Activated CD4-positive, alpha-beta memory T cell treated with anti-CD3 and anti-CD28 coated beads for 36 hours (primary cell): ENCODE measurements at regions not wholly inside any gene's neighbourhood (a gene's known extent, or its start where the extent isn't known, plus 50 kb on each side); places are given as distances from the start of the nearest gene placed in this dataset.
"Not testable (repeated sequence)": the region's sequence is repeated elsewhere in the genome, so short reads cannot be mapped to it uniquely, and the experiment has no call there.

Source experiments
- CTCF ChIA-PET: fragments of 350-600 bp; sonication (Branson Sonifier 250); formaldehyde crosslinking; loops from one replicate; lab custom pipeline; 2021; ENCODE audit warnings: antibody characterized with exemption, inconsistent platforms; lab: Charles Lee
- POLR2A ChIA-PET: fragments of 350-600 bp; sonication (Branson Sonifier 250); formaldehyde crosslinking; loops from one replicate; lab custom pipeline; 2021; ENCODE audit warnings: antibody characterized with exemption; lab: Charles Lee
- DNase-seq: peaks from one replicate; pipeline ENCODE4 v3.0.0-alpha.2; 2020
- H3K27ac Mint-ChIP-seq: one replicate; pipeline ENCODE4 v1.8.0; 2021; ENCODE audit warnings: mixed read lengths
- H3K27me3 Mint-ChIP-seq: one replicate; pipeline ENCODE4 v1.8.0; 2021; ENCODE audit warnings: mixed read lengths
- H3K36me3 Mint-ChIP-seq: one replicate; pipeline ENCODE4 v1.8.0; 2021; ENCODE audit warnings: mixed read lengths
- H3K4me1 Mint-ChIP-seq: one replicate; pipeline ENCODE4 v1.8.0; 2021; ENCODE audit warnings: low read depth, mixed read lengths
- H3K4me3 Mint-ChIP-seq: one replicate; pipeline ENCODE4 v1.8.0; 2021; ENCODE audit warnings: mild to moderate bottlenecking, mixed read lengths
- H3K9me3 Mint-ChIP-seq: one replicate; pipeline ENCODE4 v1.8.0; 2021; ENCODE audit warnings: mixed read lengths
- intact Hi-C: fragments of 100-400 bp; cut with micrococcal nuclease; formaldehyde crosslinking; loops from one replicate; pipeline ENCODE4 v1.15.1; 2023

- no peaks in the 10 kb centered on the region for H3K36me3 Mint-ChIP-seq
- ChIA-PET POLR2A (no interaction called here), CTCF (interaction anchor here (0.6 to 2.2 kb wide), 7 partner anchors 9 to 824 kb away, joined by 3 to 8 read pairs (median 3); no protein-coding TSS in a partner anchor)
- DNase-seq = peak; percentile 20
- H3K9me3 Mint-ChIP-seq = no peaks in the 10 kb centered on the region
- H3K27me3 Mint-ChIP-seq = peaks cover 8% of the 10 kb centered on the region
- no peak overlapping the region for H3K4me3 Mint-ChIP-seq
- no peaks in the 10 kb centered on the region for H3K4me1 Mint-ChIP-seq
- H3K27ac Mint-ChIP-seq = no peak overlapping the region
- intact Hi-C loops = no loop called here
Measured at GRCh38 chr3:137121704-137122314, 164.0 kb downstream of the IL20RB start.

- ChIA-PET CTCF (interaction anchor here (1.4 kb wide), 1 partner anchor 9 kb away, joined by 5 read pairs; no protein-coding TSS in a partner anchor), POLR2A (interaction anchor here (0.6 kb wide), 1 partner anchor 8 kb away, joined by 3 read pairs; no protein-coding TSS in a partner anchor)
- intact Hi-C loops = no loop called here
- no peaks in the 10 kb centered on the region for H3K9me3 Mint-ChIP-seq
- H3K27me3 Mint-ChIP-seq = peaks cover under 1% of the 10 kb centered on the region
- DNase-seq = no peak
- peaks cover 8% of the 10 kb centered on the region for H3K4me1 Mint-ChIP-seq
- H3K27ac Mint-ChIP-seq = no peak overlapping the region
- no peaks in the 10 kb centered on the region for H3K36me3 Mint-ChIP-seq
- H3K4me3 Mint-ChIP-seq = no peak overlapping the region
Measured at GRCh38 chr3:137131081-137131480, 173.3 kb downstream of the IL20RB start.

GRCh38 chr3:137134431-137134830 is 176.6 kb downstream of the IL20RB start:
- ChIA-PET CTCF (no interaction called here), POLR2A (no interaction called here)
- H3K27ac Mint-ChIP-seq = no peak overlapping the region
- DNase-seq = no peak
- H3K4me1 Mint-ChIP-seq = peaks cover 8% of the 10 kb centered on the region
- intact Hi-C loops = no loop called here
- no peak overlapping the region for H3K4me3 Mint-ChIP-seq
- no peaks in the 10 kb centered on the region for H3K36me3 Mint-ChIP-seq
- H3K9me3 Mint-ChIP-seq = no peaks in the 10 kb centered on the region
- peaks cover 3% of the 10 kb centered on the region for H3K27me3 Mint-ChIP-seq

- CTCF ChIA-PET = no interaction called here
- Mint-ChIP-seq H3K27ac (no peak overlapping the region), H3K27me3 (no peaks in the 10 kb centered on the region), H3K4me1 (no peaks in the 10 kb centered on the region), H3K36me3 (no peaks in the 10 kb centered on the region), H3K4me3 (no peak overlapping the region), H3K9me3 (no peaks in the 10 kb centered on the region)
- intact Hi-C loops = no loop called here
- no peak for DNase-seq
- POLR2A ChIA-PET = no interaction called here
Measured at GRCh38 chr3:137148406-137148805, 190.6 kb downstream of the IL20RB start.

- POLR2A ChIA-PET = no interaction called here
- intact Hi-C loops = no loop called here
- no peak for DNase-seq
- CTCF ChIA-PET = no interaction called here
- Mint-ChIP-seq H3K27me3 (no peaks in the 10 kb centered on the region), H3K27ac (no peak overlapping the region), H3K9me3 (no peaks in the 10 kb centered on the region), H3K36me3 (no peaks in the 10 kb centered on the region), H3K4me3 (no peak overlapping the region), H3K4me1 (no peaks in the 10 kb centered on the region)
Measured at GRCh38 chr3:137148917-137149316, 191.1 kb downstream of the IL20RB start.

- Mint-ChIP-seq H3K27me3 (no peaks in the 10 kb centered on the region), H3K4me3 (no peak overlapping the region), H3K9me3 (no peaks in the 10 kb centered on the region), H3K27ac (no peak overlapping the region), H3K4me1 (no peaks in the 10 kb centered on the region), H3K36me3 (no peaks in the 10 kb centered on the region)
- CTCF ChIA-PET = no interaction called here
- intact Hi-C loops = no loop called here
- POLR2A ChIA-PET = no interaction called here
- no peak for DNase-seq
Measured at GRCh38 chr3:137150825-137151224, 193.0 kb downstream of the IL20RB start.

GRCh38 chr3:137153046-137153445 is 195.3 kb downstream of the IL20RB start:
- intact Hi-C loops, H3K4me1 Mint-ChIP-seq, DNase-seq, H3K27me3 Mint-ChIP-seq, H3K27ac Mint-ChIP-seq, H3K4me3 Mint-ChIP-seq, H3K36me3 Mint-ChIP-seq, CTCF ChIA-PET, POLR2A ChIA-PET, H3K9me3 Mint-ChIP-seq: not testable (repeated sequence)

GRCh38 chr3:137163241-137163871 is 205.6 kb downstream of the IL20RB start:
- Mint-ChIP-seq H3K27me3 (no peaks in the 10 kb centered on the region), H3K36me3 (no peaks in the 10 kb centered on the region), H3K4me1 (no peaks in the 10 kb centered on the region), H3K9me3 (no peaks in the 10 kb centered on the region), H3K4me3 (no peak overlapping the region), H3K27ac (no peak overlapping the region)
- POLR2A ChIA-PET = no interaction called here
- no peak for DNase-seq
- CTCF ChIA-PET = interaction anchor here (0.5 kb wide), 1 partner anchor 406 kb away, joined by 3 read pairs; no protein-coding TSS in a partner anchor
- intact Hi-C loops = no loop called here

- H3K27me3 Mint-ChIP-seq = no peaks in the 10 kb centered on the region
- no peak for DNase-seq
- no peak overlapping the region for H3K27ac Mint-ChIP-seq
- ChIA-PET POLR2A (no interaction called here), CTCF (no interaction called here)
- no peaks in the 10 kb centered on the region for H3K9me3 Mint-ChIP-seq
- no peak overlapping the region for H3K4me3 Mint-ChIP-seq
- intact Hi-C loops = no loop called here
- no peaks in the 10 kb centered on the region for H3K36me3 Mint-ChIP-seq
- H3K4me1 Mint-ChIP-seq = no peaks in the 10 kb centered on the region
Measured at GRCh38 chr3:137163958-137164357, 206.2 kb downstream of the IL20RB start.

- intact Hi-C loops = no loop called here
- ChIA-PET CTCF (no interaction called here), POLR2A (no interaction called here)
- H3K9me3 Mint-ChIP-seq = no peaks in the 10 kb centered on the region
- H3K36me3 Mint-ChIP-seq = no peaks in the 10 kb centered on the region
- no peak for DNase-seq
- no peaks in the 10 kb centered on the region for H3K27me3 Mint-ChIP-seq
- no peaks in the 10 kb centered on the region for H3K4me1 Mint-ChIP-seq
- H3K27ac Mint-ChIP-seq = no peak overlapping the region
- H3K4me3 Mint-ChIP-seq = no peak overlapping the region
Measured at GRCh38 chr3:137165117-137165806, 207.5 kb downstream of the IL20RB start.

GRCh38 chr3:137171834-137172603 is 214.2 kb downstream of the IL20RB start:
- Mint-ChIP-seq H3K4me1 (no peaks in the 10 kb centered on the region), H3K4me3 (no peak overlapping the region), H3K9me3 (no peaks in the 10 kb centered on the region), H3K36me3 (no peaks in the 10 kb centered on the region), H3K27me3 (peaks cover 5% of the 10 kb centered on the region), H3K27ac (no peak overlapping the region)
- DNase-seq = no peak
- intact Hi-C loops = no loop called here
- ChIA-PET POLR2A (no interaction called here), CTCF (no interaction called here)

- Mint-ChIP-seq H3K36me3 (no peaks in the 10 kb centered on the region), H3K9me3 (no peaks in the 10 kb centered on the region), H3K27me3 (peaks cover 5% of the 10 kb centered on the region), H3K27ac (no peak overlapping the region), H3K4me1 (no peaks in the 10 kb centered on the region), H3K4me3 (no peak overlapping the region)
- CTCF ChIA-PET = no interaction called here
- POLR2A ChIA-PET = no interaction called here
- intact Hi-C loops = no loop called here
- DNase-seq = no peak
Measured at GRCh38 chr3:137172728-137173127, 214.9 kb downstream of the IL20RB start.
